ENCODE measurements at regions not wholly inside any gene's neighbourhood (a gene's known extent, or its start where the extent isn't known, plus 50 kb on each side); places are given as distances from the start of the nearest gene placed in this dataset.

DNA sequence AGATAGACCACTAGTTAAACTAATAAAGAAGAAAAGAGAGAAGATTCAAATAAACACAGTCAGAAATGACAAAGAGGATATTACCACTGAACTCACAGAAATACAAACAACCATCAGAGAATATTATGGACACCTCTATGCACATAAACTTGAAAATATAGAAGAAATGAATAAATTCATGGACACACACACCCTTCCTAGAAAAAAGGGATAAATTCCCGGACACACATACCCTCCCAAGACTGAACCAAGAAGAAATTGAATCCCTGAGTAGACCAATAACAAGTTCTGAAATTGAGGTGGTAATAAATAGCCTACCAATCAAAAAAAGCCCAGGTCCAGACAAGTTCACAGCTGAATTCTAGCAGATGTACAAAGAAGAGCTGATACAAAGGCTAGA lies 187.9 kb downstream of the SEC23A start:
- POLR2A ChIA-PET = no interaction called here
- CTCF ChIA-PET = no interaction called here
- Histone ChIP-seq H4K20me1 (ENCODE audit: insufficient read depth) (no peaks in the 10 kb centered on the region), H3K9me3 (ENCODE audit: control insufficient read depth in 1 of 2, insufficient read depth in 1 of 2, low read depth in 1 of 2, low read length in 2 of 2) (no peaks in the 10 kb centered on the region), H3K36me3 (ENCODE audit: control insufficient read depth in 1 of 2, insufficient read depth in 2 of 2, low read length in 2 of 2) (no peaks in the 10 kb centered on the region), H3K9ac (ENCODE audit: low read length) (no peak overlapping the region), H3K9me2 (ENCODE audit: insufficient read depth) (no peaks in the 10 kb centered on the region), H3K27me3 (ENCODE audit: insufficient read depth, low read length) (no peaks in the 10 kb centered on the region), H3K79me2 (ENCODE audit: insufficient read depth, low read length) (no peaks in the 10 kb centered on the region), H3K4me1 (ENCODE audit: control insufficient read depth in 1 of 2, insufficient read depth in 2 of 2, low read length in 2 of 2) (no peaks in the 10 kb centered on the region), H3K4me2 (ENCODE audit: low read length) (no peak overlapping the region), H3K4me3 (replicated peaks in 1 of 2; ENCODE audit: low read depth in 1 of 2, low read length in 2 of 2) (no peak overlapping the region), H2AFZ (ENCODE audit: low read depth, low read length, poor library complexity, severe bottlenecking) (no peak overlapping the region), H3K27ac (ENCODE audit: low read depth, low read length) (no peak overlapping the region)
- intact Hi-C loops (cut with micrococcal nuclease) = no loop called here
- DNase-seq (ENCODE audit: low read depth, low spot score) = no peak
- TF ChIP-seq SIN3A (IDR thresholded peaks at IDR 0.05; ENCODE audit: low read depth) (no peak), FOSL1 (IDR thresholded peaks at IDR 0.05; ENCODE audit: low read depth) (no peak), RAD21 (IDR thresholded peaks at IDR 0.05; ENCODE audit: low read depth) (no peak), ZNF274 (IDR thresholded peaks at IDR 0.05; ENCODE audit: low read depth, low read length) (no peak), JUND (IDR thresholded peaks at IDR 0.05) (no peak), POLR2A (IDR thresholded peaks at IDR 0.05; ENCODE audit: borderline replicate concordance, extremely low read depth, insufficient read depth, insufficient read length) (no peak), ELF1 (IDR thresholded peaks at IDR 0.05; ENCODE audit: borderline replicate concordance, low read depth) (no peak), EGR1 (IDR thresholded peaks at IDR 0.05; ENCODE audit: low read depth) (no peak), ZFX (IDR thresholded peaks at IDR 0.05) (no peak), EZH2 (IDR thresholded peaks at IDR 0.05) (no peak), TCF7L2 (IDR thresholded peaks at IDR 0.05; ENCODE audit: borderline replicate concordance, extremely low read depth, insufficient read depth, insufficient read length) (no peak), POLR2AphosphoS5 (IDR thresholded peaks at IDR 0.05; ENCODE audit: low read depth, low read length) (no peak)
- TF ChIP-seq, protein P1, sequence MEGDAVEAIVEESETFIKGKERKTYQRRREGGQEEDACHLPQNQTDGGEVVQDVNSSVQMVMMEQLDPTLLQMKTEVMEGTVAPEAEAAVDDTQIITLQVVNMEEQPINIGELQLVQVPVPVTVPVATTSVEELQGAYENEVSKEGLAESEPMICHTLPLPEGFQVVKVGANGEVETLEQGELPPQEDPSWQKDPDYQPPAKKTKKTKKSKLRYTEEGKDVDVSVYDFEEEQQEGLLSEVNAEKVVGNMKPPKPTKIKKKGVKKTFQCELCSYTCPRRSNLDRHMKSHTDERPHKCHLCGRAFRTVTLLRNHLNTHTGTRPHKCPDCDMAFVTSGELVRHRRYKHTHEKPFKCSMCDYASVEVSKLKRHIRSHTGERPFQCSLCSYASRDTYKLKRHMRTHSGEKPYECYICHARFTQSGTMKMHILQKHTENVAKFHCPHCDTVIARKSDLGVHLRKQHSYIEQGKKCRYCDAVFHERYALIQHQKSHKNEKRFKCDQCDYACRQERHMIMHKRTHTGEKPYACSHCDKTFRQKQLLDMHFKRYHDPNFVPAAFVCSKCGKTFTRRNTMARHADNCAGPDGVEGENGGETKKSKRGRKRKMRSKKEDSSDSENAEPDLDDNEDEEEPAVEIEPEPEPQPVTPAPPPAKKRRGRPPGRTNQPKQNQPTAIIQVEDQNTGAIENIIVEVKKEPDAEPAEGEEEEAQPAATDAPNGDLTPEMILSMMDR (IDR thresholded peaks at IDR 0.05 in 2 of 3, conservative IDR thresholded peaks at IDR 0.05 in 1 of 3; ENCODE audit: borderline replicate concordance in 1 of 3, insufficient read depth in 1 of 3, low read depth in 2 of 3, low read length in 2 of 3) = no peak
- TF ChIP-seq, protein P2, sequence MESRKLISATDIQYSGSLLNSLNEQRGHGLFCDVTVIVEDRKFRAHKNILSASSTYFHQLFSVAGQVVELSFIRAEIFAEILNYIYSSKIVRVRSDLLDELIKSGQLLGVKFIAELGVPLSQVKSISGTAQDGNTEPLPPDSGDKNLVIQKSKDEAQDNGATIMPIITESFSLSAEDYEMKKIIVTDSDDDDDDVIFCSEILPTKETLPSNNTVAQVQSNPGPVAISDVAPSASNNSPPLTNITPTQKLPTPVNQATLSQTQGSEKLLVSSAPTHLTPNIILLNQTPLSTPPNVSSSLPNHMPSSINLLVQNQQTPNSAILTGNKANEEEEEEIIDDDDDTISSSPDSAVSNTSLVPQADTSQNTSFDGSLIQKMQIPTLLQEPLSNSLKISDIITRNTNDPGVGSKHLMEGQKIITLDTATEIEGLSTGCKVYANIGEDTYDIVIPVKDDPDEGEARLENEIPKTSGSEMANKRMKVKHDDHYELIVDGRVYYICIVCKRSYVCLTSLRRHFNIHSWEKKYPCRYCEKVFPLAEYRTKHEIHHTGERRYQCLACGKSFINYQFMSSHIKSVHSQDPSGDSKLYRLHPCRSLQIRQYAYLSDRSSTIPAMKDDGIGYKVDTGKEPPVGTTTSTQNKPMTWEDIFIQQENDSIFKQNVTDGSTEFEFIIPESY (IDR thresholded peaks at IDR 0.05; ENCODE audit: extremely low read depth, insufficient replicate concordance, low read length) = no peak
- RAD21 ChIA-PET (ENCODE audit: low non-redundant PET in 1 of 2, low total read pairs in 2 of 2, uncharacterized antibody in 2 of 2, unreplicated experiment in 2 of 2) = no interaction called here
- ATAC-seq = no peak
- no TSS peak for BruUV-seq (replicated peaks)

All from HCT116 (cell line).